Peyer's patch (tissue), 4 donors: ENCODE measurements at regions not wholly inside any gene's neighbourhood (a gene's known extent, or its start where the extent isn't known, plus 50 kb on each side); places are given as distances from the start of the nearest gene placed in this dataset.

Experiments
- POLR2A ChIP-seq, 2 donors: fragments of 450-650 bp; IDR thresholded peaks; one replicate each; pipeline ENCODE4 v1.5.1; 2017; ENCODE audit warnings: antibody characterized with exemption in 2 of 2, mild to moderate bottlenecking in 2 of 2, moderate library complexity in 2 of 2
- TF ChIP-seq, protein P1 (sequence below), 6 experiments: fragments of 450-650 bp in 4 of 6; fragments of 200-600 bp in 2 of 6; sonication (generic) in 1 of 6; IDR thresholded peaks; one replicate each; pipeline ENCODE4 v1.5.1; 2017 to 2019; ENCODE audit warnings: antibody characterized with exemption in 6 of 6, mild to moderate bottlenecking in 3 of 6, moderate library complexity in 1 of 6

DNA sequence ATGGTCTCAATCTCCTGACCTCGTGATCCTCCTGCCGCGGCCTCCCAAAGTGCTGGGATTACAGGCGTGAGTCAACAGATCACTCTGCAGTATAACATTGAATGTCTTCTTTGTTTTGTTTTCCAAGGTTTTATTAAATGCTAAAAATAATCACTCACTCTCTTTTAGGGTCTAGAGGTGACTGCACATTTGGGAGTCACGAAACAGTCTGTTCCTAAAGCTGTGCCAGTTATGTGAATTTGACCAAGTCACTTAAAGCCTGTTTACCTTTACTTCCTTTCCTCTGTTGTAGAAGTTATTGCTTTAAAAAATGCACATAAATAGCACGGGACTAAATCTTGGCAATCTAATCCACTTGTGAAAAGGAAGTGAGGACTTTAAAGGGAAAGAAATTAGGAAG lies 304.9 kb upstream of the PTGER4 start:
- TF ChIP-seq, protein P1, sequence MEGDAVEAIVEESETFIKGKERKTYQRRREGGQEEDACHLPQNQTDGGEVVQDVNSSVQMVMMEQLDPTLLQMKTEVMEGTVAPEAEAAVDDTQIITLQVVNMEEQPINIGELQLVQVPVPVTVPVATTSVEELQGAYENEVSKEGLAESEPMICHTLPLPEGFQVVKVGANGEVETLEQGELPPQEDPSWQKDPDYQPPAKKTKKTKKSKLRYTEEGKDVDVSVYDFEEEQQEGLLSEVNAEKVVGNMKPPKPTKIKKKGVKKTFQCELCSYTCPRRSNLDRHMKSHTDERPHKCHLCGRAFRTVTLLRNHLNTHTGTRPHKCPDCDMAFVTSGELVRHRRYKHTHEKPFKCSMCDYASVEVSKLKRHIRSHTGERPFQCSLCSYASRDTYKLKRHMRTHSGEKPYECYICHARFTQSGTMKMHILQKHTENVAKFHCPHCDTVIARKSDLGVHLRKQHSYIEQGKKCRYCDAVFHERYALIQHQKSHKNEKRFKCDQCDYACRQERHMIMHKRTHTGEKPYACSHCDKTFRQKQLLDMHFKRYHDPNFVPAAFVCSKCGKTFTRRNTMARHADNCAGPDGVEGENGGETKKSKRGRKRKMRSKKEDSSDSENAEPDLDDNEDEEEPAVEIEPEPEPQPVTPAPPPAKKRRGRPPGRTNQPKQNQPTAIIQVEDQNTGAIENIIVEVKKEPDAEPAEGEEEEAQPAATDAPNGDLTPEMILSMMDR (IDR thresholded peaks at IDR 0.05), result no peak
- TF ChIP-seq POLR2A (IDR thresholded peaks at IDR 0.05), result no peak
